ENCODE measurements at regions not wholly inside any gene's neighbourhood (a gene's known extent, or its start where the extent isn't known, plus 50 kb on each side); places are given as distances from the start of the nearest gene placed in this dataset.

DNA sequence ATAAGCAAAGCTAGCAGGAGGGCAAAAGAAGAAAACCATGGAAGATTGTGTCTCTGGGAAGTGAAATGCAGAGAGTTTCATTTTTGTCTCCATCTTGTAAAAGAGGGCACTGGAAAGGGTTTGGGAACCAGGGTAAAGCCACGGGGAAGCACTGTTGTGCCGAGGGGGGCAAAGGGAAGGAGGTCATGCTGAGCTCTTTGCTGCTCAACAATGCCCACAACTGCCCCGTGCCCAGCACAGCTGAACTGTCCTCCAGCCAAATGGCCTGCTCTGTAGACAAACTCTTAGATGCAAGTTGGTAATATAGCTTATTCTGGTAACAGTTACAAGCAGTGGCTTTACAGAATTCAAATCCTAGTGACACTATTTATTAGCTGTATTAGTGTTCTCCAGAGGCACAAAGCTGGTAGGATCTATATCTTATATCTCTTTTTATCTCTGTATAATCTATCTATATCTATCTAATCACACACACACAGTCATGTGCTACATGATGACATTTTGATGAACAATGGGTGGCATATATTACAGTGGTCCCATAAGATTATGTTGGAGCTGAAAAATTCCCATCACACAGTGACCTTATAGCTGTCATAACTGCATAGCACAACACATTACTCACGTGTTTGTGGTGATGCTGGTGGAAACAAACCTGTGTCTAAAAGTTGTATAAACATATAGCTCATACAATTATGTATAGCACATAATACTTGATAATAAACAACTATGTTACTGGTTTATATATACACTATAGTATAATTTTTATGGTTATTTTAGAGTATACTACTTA is 203.4 kb upstream of the DDHD1 start:
- Histone ChIP-seq H3K9me3 (no peaks in the 10 kb centered on the region), H3K4me1 (peaks cover 4% of the 10 kb centered on the region), H3K27ac (no peak overlapping the region), H3K4me3 (no peak overlapping the region), H3K36me3 (ENCODE audit: low read depth, missing control alignments) (no peaks in the 10 kb centered on the region), H3K27me3 (no peaks in the 10 kb centered on the region)
- no peak for DNase-seq
- intact Hi-C loops (cut with DNase I; ENCODE audit: low total_unique reads), result no loop called here
- TF ChIP-seq, protein P1, sequence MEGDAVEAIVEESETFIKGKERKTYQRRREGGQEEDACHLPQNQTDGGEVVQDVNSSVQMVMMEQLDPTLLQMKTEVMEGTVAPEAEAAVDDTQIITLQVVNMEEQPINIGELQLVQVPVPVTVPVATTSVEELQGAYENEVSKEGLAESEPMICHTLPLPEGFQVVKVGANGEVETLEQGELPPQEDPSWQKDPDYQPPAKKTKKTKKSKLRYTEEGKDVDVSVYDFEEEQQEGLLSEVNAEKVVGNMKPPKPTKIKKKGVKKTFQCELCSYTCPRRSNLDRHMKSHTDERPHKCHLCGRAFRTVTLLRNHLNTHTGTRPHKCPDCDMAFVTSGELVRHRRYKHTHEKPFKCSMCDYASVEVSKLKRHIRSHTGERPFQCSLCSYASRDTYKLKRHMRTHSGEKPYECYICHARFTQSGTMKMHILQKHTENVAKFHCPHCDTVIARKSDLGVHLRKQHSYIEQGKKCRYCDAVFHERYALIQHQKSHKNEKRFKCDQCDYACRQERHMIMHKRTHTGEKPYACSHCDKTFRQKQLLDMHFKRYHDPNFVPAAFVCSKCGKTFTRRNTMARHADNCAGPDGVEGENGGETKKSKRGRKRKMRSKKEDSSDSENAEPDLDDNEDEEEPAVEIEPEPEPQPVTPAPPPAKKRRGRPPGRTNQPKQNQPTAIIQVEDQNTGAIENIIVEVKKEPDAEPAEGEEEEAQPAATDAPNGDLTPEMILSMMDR (IDR thresholded peaks at IDR 0.05), result no peak
- TF ChIP-seq POLR2A (IDR thresholded peaks at IDR 0.05), result no peak
- WGBS, 2 donors, result 91 to 94% methylated on average over 4 of the region's 4 CpGs

DNA sequence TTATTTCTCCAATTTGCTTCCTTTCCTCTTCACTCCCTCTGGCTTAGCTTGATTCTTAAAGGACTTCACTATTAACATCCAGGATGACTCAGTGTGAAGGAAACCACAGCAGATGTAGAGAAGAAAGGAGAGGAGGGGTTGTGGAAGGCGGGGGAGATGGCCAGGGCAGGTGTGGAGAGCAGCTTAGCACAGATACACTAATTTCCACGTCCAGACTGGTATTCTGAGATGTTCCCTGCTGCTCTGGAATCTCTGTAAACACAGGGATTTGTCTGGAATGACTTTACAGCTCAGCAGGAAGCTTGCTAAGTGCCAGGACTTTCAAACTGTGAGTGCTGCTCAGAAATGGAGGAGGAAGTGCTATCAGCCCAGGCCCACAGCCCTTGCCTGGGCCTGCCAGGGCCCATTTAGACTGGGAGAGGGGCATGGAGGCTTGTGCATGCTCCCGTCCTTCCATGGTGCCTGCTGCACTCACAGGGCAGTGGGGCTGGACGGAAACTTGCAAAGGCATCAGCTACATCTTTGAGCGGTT is 202.5 kb upstream of the DDHD1 start:
- H3K36me3 ChIP-seq (ENCODE audit: low read depth, missing control alignments), result no peaks in the 10 kb centered on the region
- no peak overlapping the region for H3K27ac ChIP-seq
- intact Hi-C loops (cut with DNase I; ENCODE audit: low total_unique reads), result no loop called here

DNA sequence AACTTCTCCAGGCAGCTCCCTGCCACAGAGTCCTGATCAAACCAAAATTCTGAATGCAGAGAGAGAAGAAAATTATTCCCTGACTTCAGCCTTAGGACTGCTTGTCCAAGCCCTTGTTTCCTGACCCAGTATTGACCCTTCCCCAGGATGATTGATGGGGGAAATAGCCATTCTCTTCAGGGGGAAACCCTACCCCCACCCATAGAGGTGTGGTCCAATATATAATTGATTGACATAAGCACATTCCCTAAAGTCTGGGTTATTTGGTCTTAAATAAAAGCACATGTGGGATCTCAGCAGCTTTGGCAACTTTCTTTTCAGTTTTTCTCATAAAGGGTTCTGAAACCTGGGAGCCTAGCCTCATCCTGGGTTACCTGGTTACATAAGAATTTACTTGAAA is 201.2 kb upstream of the DDHD1 start:
- intact Hi-C loops (cut with DNase I; ENCODE audit: low total_unique reads), result no loop called here
- Histone ChIP-seq H3K36me3 (ENCODE audit: low read depth, missing control alignments) (no peaks in the 10 kb centered on the region), H3K27ac (no peak overlapping the region), H3K4me1 (peaks cover 4% of the 10 kb centered on the region), H3K27me3 (no peaks in the 10 kb centered on the region), H3K4me3 (no peak overlapping the region), H3K9me3 (no peaks in the 10 kb centered on the region)
- DNase-seq, result no peak
- TF ChIP-seq, protein P1 (IDR thresholded peaks at IDR 0.05), result no peak
- TF ChIP-seq POLR2A (IDR thresholded peaks at IDR 0.05), result no peak

More for the DNA sequence above, 202.5 kb upstream of the DDHD1 start:
- Histone ChIP-seq H3K4me1 (peaks cover 4% of the 10 kb centered on the region), H3K9me3 (no peaks in the 10 kb centered on the region), H3K27me3 (no peaks in the 10 kb centered on the region), H3K4me3 (no peak overlapping the region)
- WGBS, 2 donors, result 63 to 65% methylated on average over 5 of the region's 5 CpGs
- DNase-seq, result no peak
- TF ChIP-seq, protein P1 (IDR thresholded peaks at IDR 0.05), result no peak
- no peak for TF ChIP-seq POLR2A (IDR thresholded peaks at IDR 0.05)

DNA sequence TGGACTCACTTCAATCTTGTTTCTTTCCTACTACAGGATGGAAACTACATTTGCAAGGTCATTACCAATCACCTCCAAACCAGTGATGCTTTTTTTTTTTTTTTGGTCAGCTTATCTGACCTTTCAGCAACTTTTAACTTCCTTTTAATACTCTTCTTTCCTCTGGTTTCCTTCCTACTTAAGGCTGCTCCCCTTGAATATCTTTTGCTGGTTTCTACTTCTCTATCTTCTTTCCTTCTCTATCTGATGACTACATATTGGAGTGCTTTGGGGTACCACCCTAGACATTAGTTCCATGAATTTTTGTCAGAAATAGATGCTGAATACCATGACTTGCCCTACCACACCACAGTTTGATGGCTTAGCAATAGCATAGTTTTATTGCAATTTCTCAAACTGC is 197.7 kb upstream of the DDHD1 start:
- Histone ChIP-seq H3K36me3 (ENCODE audit: low read depth, missing control alignments) (no peaks in the 10 kb centered on the region), H3K4me3 (no peak overlapping the region), H3K4me1 (peaks cover 4% of the 10 kb centered on the region), H3K27ac (no peak overlapping the region), H3K9me3 (no peaks in the 10 kb centered on the region), H3K27me3 (no peaks in the 10 kb centered on the region)
- DNase-seq, result no peak
- TF ChIP-seq POLR2A (IDR thresholded peaks at IDR 0.05), result no peak
- TF ChIP-seq, protein P1 (IDR thresholded peaks at IDR 0.05), result no peak
- intact Hi-C loops (cut with DNase I; ENCODE audit: low total_unique reads), result no loop called here

DNA sequence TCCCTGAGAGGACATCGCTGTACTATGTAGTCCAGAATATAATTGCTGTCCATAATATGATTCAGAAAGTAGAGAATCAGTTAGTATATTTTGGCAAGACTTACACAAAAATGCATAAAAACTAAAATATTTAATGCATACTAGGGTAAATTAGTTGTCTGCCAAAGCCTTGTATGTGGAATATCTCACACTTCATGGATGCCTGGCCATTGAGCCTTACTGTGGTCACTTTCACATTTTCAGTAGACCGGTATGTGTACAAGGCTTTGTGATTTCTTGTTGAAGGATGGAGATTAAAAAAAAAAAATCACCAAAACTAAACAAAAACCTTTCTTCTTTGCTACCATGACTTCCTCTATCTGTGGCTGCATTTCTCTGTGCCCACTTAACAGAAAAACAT is 197.3 kb upstream of the DDHD1 start:
- Histone ChIP-seq H3K9me3 (no peaks in the 10 kb centered on the region), H3K27ac (no peak overlapping the region), H3K27me3 (no peaks in the 10 kb centered on the region), H3K4me3 (no peak overlapping the region), H3K4me1 (no peaks in the 10 kb centered on the region), H3K36me3 (ENCODE audit: low read depth, missing control alignments) (no peaks in the 10 kb centered on the region)
- TF ChIP-seq, protein P1 (IDR thresholded peaks at IDR 0.05), result no peak
- TF ChIP-seq POLR2A (IDR thresholded peaks at IDR 0.05), result no peak
- intact Hi-C loops (cut with DNase I; ENCODE audit: low total_unique reads), result no loop called here
- no peak for DNase-seq
- WGBS, 2 donors, result 96 to 99% methylated on average over 2 of the region's 2 CpGs

Measured in testis (tissue), 2 donors.